ENCODE measurements at regions not wholly inside any gene's neighbourhood (a gene's known extent, or its start where the extent isn't known, plus 50 kb on each side); places are given as distances from the start of the nearest gene placed in this dataset.

DNA sequence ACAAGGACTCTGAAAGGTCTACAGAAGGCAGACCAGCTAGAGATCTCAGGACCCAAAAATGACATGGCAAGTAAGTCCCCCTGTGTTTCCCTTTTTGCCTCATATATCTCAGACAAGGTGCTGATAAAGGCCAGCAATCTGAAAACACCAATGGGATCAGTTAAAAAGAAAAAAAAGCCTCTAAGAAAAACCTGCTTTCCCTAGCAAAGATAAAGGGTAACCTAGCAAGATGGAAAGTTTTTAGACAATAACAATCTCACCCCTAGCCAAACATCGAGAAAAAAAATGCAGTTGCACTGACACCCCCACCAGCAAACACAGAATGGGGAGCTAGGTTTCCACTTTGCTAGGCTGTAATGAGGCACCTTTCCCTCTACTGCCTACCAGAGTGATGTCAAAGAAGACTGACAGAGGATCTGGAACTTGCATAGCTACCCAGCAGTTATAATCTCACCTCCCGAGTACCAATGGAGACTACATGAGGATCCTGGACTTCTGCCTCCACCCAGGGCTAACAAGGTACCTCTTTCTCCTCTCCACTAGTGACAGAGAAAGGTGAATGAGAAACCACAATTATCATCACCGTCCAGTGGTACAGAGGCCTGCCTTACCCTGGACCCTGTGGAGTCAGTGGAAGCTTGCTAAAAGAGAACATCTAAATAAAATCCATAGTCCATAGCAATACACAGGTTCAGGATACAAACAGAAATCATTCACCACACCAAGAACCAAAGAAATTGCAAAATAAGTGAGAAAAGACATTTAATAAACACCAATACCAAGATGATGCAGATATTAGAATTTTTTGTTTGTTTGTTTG, 240.8 kb downstream of the ARHGAP12 start (continued):
- TF ChIP-seq GATAD2A (IDR thresholded peaks at IDR 0.05) (no peak), HMG20A (CRISPR knock-in tag; conservative IDR thresholded peaks at IDR 0.05) (no peak), LCOR (CRISPR knock-in tag; IDR thresholded peaks at IDR 0.05) (no peak), ZNF79 (CRISPR knock-in tag; IDR thresholded peaks at IDR 0.05; ENCODE audit: low read depth) (no peak)
- TF ChIP-seq, protein P1, sequence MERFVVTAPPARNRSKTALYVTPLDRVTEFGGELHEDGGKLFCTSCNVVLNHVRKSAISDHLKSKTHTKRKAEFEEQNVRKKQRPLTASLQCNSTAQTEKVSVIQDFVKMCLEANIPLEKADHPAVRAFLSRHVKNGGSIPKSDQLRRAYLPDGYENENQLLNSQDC (CRISPR knock-in tag; IDR thresholded peaks at IDR 0.05) = no peak
- TF ChIP-seq, protein P2, sequence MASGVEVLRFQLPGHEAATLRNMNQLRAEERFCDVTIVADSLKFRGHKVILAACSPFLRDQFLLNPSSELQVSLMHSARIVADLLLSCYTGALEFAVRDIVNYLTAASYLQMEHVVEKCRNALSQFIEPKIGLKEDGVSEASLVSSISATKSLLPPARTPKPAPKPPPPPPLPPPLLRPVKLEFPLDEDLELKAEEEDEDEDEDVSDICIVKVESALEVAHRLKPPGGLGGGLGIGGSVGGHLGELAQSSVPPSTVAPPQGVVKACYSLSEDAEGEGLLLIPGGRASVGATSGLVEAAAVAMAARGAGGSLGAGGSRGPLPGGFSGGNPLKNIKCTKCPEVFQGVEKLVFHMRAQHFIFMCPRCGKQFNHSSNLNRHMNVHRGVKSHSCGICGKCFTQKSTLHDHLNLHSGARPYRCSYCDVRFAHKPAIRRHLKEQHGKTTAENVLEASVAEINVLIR (CRISPR knock-in tag; IDR thresholded peaks at IDR 0.05) = no peak

DNA sequence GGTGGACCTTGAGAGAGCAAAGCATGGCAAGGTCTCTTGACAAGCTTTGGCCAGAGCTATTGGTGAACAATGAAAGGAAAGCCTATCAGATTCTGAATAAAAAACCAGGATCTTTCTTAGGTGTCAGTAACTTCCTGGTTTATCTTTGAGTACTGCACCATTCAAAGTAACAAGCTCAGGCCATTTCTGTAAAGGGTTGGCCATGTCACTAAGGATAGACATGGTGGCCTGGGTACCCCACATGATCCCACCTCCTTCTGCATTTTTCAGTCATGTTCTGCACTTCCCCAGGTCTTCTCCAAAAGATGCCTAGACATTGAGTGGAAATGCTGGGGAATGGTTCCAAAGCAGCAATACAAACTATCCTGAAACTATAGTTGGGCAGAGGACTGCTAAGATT, 242.0 kb downstream of the ARHGAP12 start:
- Histone ChIP-seq H3K36me3 (ENCODE audit: control insufficient read depth, insufficient read depth, low read length) (no peaks in the 10 kb centered on the region), H3K27me3 (ENCODE audit: control insufficient read depth in 2 of 2, insufficient read depth in 2 of 2, low read length in 2 of 2) (no peaks in the 10 kb centered on the region), H4K20me1 (replicated peaks; ENCODE audit: control insufficient read depth, insufficient read depth, low read length) (no peaks in the 10 kb centered on the region), H3K9me1 (ENCODE audit: control insufficient read depth, insufficient read depth, low read length) (no peaks in the 10 kb centered on the region), H3K4me2 (ENCODE audit: insufficient read depth, low read length) (no peak overlapping the region), H3K9me3 (replicated peaks; ENCODE audit: control insufficient read depth, insufficient read depth, low read depth, low read length) (no peaks in the 10 kb centered on the region), H3K4me1 (replicated peaks in 1 of 2; ENCODE audit: control insufficient read depth in 2 of 2, insufficient read depth in 2 of 2, low read length in 2 of 2) (no peaks in the 10 kb centered on the region), H3K27ac (ENCODE audit: extremely low read depth, low read depth, low read length) (no peak overlapping the region), H2AFZ (ENCODE audit: low read depth, low read length) (no peak overlapping the region), H3K9ac (ENCODE audit: insufficient read depth in 1 of 2, low read depth in 2 of 2, low read length in 2 of 2) (no peak overlapping the region), H3K79me2 (ENCODE audit: control insufficient read depth, insufficient read depth, low read length) (no peaks in the 10 kb centered on the region), H3K4me3 (no peak overlapping the region)
- intact Hi-C loops (cut with micrococcal nuclease) (no loop called here), in situ Hi-C loops (cut with MboI) (no loop called here)
- TF ChIP-seq TRIM24 (IDR thresholded peaks at IDR 0.05) = no peak
- no peak for TF ChIP-seq MTA1 (IDR thresholded peaks at IDR 0.05; ENCODE audit: borderline replicate concordance)
- TF ChIP-seq SMARCE1 (IDR thresholded peaks at IDR 0.05) = no peak
- TF ChIP-seq KLF13 (tag; IDR thresholded peaks at IDR 0.05; ENCODE audit: borderline replicate concordance, low read depth) = no peak
- no peak for TF ChIP-seq L3MBTL2 (IDR thresholded peaks at IDR 0.05)
- no peak for TF ChIP-seq XRCC4 (IDR thresholded peaks at IDR 0.05; ENCODE audit: extremely low read depth, insufficient read depth, insufficient read length)
- TF ChIP-seq GABPB1 (CRISPR knock-in tag; IDR thresholded peaks at IDR 0.05) = no peak
- TF ChIP-seq ZKSCAN3 (CRISPR knock-in tag; IDR thresholded peaks at IDR 0.05) = no peak
- no peak for TF ChIP-seq IFI16 (CRISPR knock-in tag; IDR thresholded peaks at IDR 0.05)
- ChIA-PET CTCF (ENCODE audit: low intra/inter-chr PET ratio) (no interaction called here), POLR2A (interaction anchor here (0.7 kb wide), 1 partner anchor 57 kb away, joined by 3 read pairs; no protein-coding TSS in a partner anchor)
- no peak for FAIRE-seq
- BruUV-seq (replicated peaks) = no TSS peak
- ATAC-seq = no peak
- no peak for DNase-seq (ENCODE audit: extremely low read depth in 1 of 4, low spot score in 3 of 4)
